LNCAP (cell line): ENCODE measurements at regions not wholly inside any gene's neighbourhood (a gene's known extent, or its start where the extent isn't known, plus 50 kb on each side); places are given as distances from the start of the nearest gene placed in this dataset.

Source experiments
- TF ChIP-seq, protein P1 (sequence below): fragments of 450-650 bp; IDR thresholded peaks from 2 replicates; pipeline ENCODE4 v1.5.1; 2017; ENCODE audit warnings: mild to moderate bottlenecking

DNA sequence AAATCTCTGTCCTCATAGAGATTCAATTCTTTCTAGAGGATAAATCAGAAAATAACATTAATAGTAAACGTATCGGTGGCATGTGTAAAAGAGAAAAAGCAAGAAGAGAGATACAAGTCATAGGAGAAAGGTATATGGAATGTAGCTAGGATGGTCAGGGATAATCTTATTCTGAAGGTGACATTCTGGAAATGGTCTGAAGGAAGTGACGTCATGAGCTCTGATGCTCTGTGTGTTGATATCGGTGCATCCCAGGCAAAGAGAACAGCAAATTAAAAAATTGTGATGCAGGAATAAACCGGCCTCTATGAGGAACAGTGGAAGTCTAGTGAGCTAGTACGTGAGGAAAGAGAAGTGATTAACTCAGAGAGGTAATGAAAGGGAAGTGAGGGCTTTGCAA, 1215.8 kb downstream of the CNTNAP5 start:
- TF ChIP-seq, protein P1, sequence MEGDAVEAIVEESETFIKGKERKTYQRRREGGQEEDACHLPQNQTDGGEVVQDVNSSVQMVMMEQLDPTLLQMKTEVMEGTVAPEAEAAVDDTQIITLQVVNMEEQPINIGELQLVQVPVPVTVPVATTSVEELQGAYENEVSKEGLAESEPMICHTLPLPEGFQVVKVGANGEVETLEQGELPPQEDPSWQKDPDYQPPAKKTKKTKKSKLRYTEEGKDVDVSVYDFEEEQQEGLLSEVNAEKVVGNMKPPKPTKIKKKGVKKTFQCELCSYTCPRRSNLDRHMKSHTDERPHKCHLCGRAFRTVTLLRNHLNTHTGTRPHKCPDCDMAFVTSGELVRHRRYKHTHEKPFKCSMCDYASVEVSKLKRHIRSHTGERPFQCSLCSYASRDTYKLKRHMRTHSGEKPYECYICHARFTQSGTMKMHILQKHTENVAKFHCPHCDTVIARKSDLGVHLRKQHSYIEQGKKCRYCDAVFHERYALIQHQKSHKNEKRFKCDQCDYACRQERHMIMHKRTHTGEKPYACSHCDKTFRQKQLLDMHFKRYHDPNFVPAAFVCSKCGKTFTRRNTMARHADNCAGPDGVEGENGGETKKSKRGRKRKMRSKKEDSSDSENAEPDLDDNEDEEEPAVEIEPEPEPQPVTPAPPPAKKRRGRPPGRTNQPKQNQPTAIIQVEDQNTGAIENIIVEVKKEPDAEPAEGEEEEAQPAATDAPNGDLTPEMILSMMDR, result no peak

DNA sequence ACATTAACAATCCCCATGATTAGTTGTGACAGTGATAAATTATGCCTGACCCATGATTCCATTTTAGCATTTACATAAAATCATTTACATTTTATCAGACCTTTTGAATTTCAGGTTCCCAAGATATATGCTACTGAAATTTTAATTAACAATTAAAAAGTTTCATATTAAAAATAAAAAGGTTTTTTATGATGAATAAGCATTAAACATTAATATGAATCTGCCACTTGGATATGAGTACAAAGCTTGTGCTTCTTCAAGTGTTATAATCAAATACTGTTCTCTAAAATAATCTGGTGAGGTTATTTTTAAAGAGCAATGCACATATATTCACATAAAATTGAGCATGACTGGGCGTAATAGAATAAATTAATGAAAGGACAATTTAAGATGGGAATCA, 1218.0 kb downstream of the CNTNAP5 start:
- TF ChIP-seq, protein P1, result no peak

DNA sequence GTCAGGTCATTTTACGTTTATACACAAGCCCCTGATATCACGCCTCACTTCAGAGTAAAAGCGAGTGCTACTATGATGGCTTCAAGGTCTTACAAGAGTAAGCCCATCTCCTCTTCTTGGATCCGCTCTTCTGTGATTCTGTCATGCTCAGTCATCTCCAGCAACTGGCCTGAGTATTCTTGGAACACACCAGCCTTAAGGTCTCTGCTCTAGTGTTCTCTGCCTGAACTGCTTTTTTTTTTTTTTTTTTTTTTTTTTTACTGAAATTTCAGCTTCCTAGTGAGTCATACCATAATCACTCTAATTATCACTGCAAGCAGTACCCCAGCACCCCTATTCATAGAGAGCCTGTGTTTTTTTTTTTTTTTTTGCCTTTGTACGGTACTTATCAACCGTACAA, 1228.9 kb downstream of the CNTNAP5 start:
- TF ChIP-seq, protein P1, result no peak

DNA sequence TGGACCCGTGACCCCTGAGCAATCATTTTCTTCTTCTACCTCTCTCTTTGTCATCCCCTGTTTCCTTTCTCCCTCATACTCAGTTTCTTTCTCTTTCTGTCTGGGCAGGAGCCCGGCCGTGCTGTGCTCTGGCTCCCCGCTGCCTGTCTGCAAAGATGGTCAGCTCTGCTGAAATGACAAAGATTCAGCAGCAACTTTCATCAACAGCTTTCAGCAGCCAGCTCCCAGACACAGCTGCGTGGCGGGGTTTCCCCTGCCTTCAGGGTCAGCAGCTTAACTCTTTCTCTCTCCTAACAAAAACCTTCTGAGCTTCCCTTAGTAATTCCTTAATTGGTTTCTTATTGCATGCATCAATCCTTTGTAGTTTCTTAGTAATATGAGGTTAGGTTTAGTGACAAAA, 1234.4 kb downstream of the CNTNAP5 start:
- TF ChIP-seq, protein P1, result no peak

DNA sequence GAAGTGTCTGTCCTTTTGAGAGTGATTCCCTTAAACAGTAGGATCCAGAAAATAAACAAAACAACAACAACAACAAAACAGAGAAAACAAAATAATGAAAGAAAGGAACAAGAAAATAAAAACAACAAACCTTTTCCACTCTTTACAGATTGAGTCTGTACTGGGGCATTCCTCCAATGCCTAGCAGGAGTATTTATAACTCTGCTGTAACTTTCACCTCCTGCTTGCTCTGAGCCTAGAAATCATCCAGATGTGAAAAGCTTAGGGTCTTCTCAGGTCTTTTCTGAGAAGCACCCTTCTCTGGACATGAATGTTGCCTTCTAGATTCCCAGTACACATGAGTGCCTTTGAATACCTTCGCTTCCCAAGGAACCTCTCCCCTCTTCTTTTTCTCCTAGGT, 1239.4 kb downstream of the CNTNAP5 start:
- TF ChIP-seq, protein P1, result no peak

DNA sequence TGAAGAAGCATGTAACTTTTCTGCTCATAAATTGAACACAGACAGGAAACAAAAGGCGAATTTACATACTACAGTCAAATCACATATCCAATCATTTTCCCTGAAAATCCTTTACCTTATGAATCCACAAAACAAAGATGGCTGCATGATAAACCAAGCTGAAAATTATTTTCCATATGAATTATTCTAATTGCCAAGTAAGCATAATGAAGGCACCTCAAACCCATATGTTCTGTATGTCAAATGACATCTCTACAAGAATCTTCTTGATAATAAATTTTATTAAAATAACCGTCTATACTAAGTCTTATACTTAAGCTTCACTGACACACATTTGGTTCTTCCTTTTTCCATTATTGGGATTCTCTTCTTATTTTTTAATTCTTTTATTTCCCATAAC, 1242.6 kb downstream of the CNTNAP5 start:
- TF ChIP-seq, protein P1, result no peak

DNA sequence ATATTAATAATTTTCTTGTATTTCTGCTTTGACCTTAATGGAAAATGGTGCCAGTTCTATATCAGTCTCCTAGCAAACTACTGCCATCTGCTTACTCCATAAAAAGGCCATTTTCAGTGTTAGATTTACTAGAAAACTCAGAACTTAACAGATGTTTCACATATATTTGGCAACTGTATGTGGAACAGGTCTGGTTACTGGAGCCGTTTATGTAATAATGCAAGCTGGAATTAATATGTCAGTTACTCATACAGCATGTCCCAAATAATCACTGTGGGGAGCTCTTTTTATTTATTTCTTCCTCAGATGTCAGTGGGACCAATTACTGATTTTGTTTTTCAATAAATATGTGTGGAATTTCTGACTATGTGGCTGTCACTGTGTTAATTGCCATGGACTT, 1247.6 kb downstream of the CNTNAP5 start:
- TF ChIP-seq, protein P1, result no peak

DNA sequence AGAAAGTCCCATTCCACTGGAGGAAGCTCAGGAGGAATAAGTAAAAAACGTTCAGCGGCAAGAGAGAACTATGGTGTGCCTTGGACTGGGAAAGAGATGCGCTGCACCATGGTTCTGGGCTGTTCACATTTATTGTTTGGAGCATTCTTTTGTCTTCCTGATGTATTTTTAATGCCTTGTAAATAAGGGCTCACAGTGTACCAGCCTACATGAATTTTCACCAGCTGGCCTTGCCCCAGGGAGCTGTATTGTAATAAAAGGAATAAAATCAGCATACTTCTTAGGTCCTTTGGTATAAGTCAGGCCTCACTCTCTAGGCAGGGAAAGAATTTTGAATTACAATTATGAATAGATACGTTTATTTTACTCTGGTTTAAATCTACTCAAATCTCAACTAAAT, 1249.6 kb downstream of the CNTNAP5 start:
- TF ChIP-seq, protein P1, result no peak
